ENCODE measurements at regions not wholly inside any gene's neighbourhood (a gene's known extent, or its start where the extent isn't known, plus 50 kb on each side); places are given as distances from the start of the nearest gene placed in this dataset.

GRCh38 chr11:130999086-130999485, 82.8 kb upstream of the SNX19 start:
- no peak for DNase-seq (ENCODE audit: low spot score)
- CTCF ChIA-PET, result no interaction called here
- POLR2A ChIA-PET (ENCODE audit: low non-redundant PET), result no interaction called here
- no peak for TF ChIP-seq CTCF (conservative IDR thresholded peaks at IDR 0.05; ENCODE audit: low read depth)
- H3K27ac ChIP-seq, result no peak overlapping the region

GRCh38 chr11:130999992-131000770, 83.9 kb upstream of the SNX19 start:
- peak; percentile 69 for DNase-seq (ENCODE audit: low spot score)
- CTCF ChIA-PET, result no interaction called here
- H3K27ac ChIP-seq, result no peak overlapping the region

GRCh38 chr11:131002145-131002544, 85.9 kb upstream of the SNX19 start:
- no peak overlapping the region for H3K27ac ChIP-seq
- POLR2A ChIA-PET (ENCODE audit: low non-redundant PET), result no interaction called here
- peak; percentile 66 for DNase-seq (ENCODE audit: low spot score)
- no peak for TF ChIP-seq CTCF (conservative IDR thresholded peaks at IDR 0.05; ENCODE audit: low read depth)
- CTCF ChIA-PET, result no interaction called here

More at GRCh38 chr11:130999992-131000770, 83.9 kb upstream of the SNX19 start:
- TF ChIP-seq CTCF (conservative IDR thresholded peaks at IDR 0.05; ENCODE audit: low read depth), result no peak
- POLR2A ChIA-PET (ENCODE audit: low non-redundant PET), result no interaction called here

- POLR2A ChIA-PET (ENCODE audit: low non-redundant PET), result no interaction called here
- TF ChIP-seq CTCF (conservative IDR thresholded peaks at IDR 0.05; ENCODE audit: low read depth), result no peak
- DNase-seq (ENCODE audit: low spot score), result no peak
- H3K27ac ChIP-seq, result no peak overlapping the region
- CTCF ChIA-PET, result no interaction called here
Observed at GRCh38 chr11:131005829-131006228, 89.5 kb upstream of the SNX19 start.

- ChIA-PET CTCF (interaction anchor here (0.5 to 1.4 kb wide), 10 partner anchors 11 to 461 kb away, joined by 3 to 5 read pairs (median 3); no protein-coding TSS in a partner anchor), POLR2A (ENCODE audit: low non-redundant PET) (no interaction called here)
- TF ChIP-seq CTCF (conservative IDR thresholded peaks at IDR 0.05; ENCODE audit: low read depth), result no peak
- DNase-seq (ENCODE audit: low spot score), result peak; percentile 32
- no peak overlapping the region for H3K27ac ChIP-seq
Observed at GRCh38 chr11:131025020-131025419, 108.7 kb upstream of the SNX19 start.

GRCh38 chr11:131025421-131026125, 109.3 kb upstream of the SNX19 start:
- CTCF ChIA-PET, result interaction anchor here (0.5 to 1.4 kb wide), 10 partner anchors 11 to 461 kb away, joined by 3 to 5 read pairs (median 3); no protein-coding TSS in a partner anchor
- POLR2A ChIA-PET (ENCODE audit: low non-redundant PET), result no interaction called here

More at GRCh38 chr11:131025421-131026125, 109.3 kb upstream of the SNX19 start:
- TF ChIP-seq CTCF (conservative IDR thresholded peaks at IDR 0.05; ENCODE audit: low read depth), result no peak
- no peak overlapping the region for H3K27ac ChIP-seq
- no peak for DNase-seq (ENCODE audit: low spot score)

Data from RWPE1 (cell line).